RWPE2 (cell line): ENCODE measurements at regions not wholly inside any gene's neighbourhood (a gene's known extent, or its start where the extent isn't known, plus 50 kb on each side); places are given as distances from the start of the nearest gene placed in this dataset.

ENCODE experiments used
- ATAC-seq: fragments of 200-7000 bp; cut with Tn5 transposase; 3 replicates; pipeline ENCODE4 v1.9.1; 2021; ENCODE audit warnings: low read depth
- DNase-seq: peaks from one replicate; pipeline ENCODE4 v3.0.0-alpha.2; 2020; ENCODE audit warnings: low spot score
- H3K27ac ChIP-seq: fragments of 450-650 bp; 2 replicates; pipeline ENCODE4 v1.5.1; 2017; ENCODE audit warnings: mild to moderate bottlenecking; ENCODE audit not compliant: poor library complexity, severe bottlenecking
- H3K27me3 ChIP-seq: fragments of 250-450 bp; sonication (Bioruptor Pico); 2 replicates; pipeline ENCODE4 v1.5.1; 2021; ENCODE audit warnings: mild to moderate bottlenecking, moderate library complexity; ENCODE audit not compliant: insufficient read depth, poor library complexity, severe bottlenecking
- H3K36me3 ChIP-seq: fragments of 250-450 bp; sonication (Bioruptor Pico); 2 replicates; pipeline ENCODE4 v1.5.1; 2020; ENCODE audit warnings: low read depth, mild to moderate bottlenecking, moderate library complexity
- H3K4me1 ChIP-seq: fragments of 250-450 bp; sonication (Bioruptor Pico); 2 replicates; pipeline ENCODE4 v1.5.1; 2021; ENCODE audit warnings: mild to moderate bottlenecking, moderate library complexity; ENCODE audit not compliant: insufficient read depth, poor library complexity, severe bottlenecking
- H3K4me3 ChIP-seq: fragments of 250-450 bp; sonication (Bioruptor Pico); 2 replicates; pipeline ENCODE4 v1.5.1; 2021; ENCODE audit warnings: mild to moderate bottlenecking, moderate library complexity; ENCODE audit not compliant: severe bottlenecking
- H3K9me3 ChIP-seq: fragments of 250-450 bp; sonication (Bioruptor Pico); 2 replicates; pipeline ENCODE4 v1.5.1; 2021; ENCODE audit warnings: mild to moderate bottlenecking, moderate library complexity; ENCODE audit not compliant: severe bottlenecking
- CTCF ChIP-seq: fragments of 450-650 bp; IDR thresholded peaks from one replicate; pipeline ENCODE4 v1.5.1; 2017; ENCODE audit warnings: mild to moderate bottlenecking, moderate library complexity; ENCODE audit not compliant: poor library complexity, severe bottlenecking

- Histone ChIP-seq H3K9me3 (no peaks in the 10 kb centered on the region), H3K4me1 (no peaks in the 10 kb centered on the region), H3K36me3 (no peaks in the 10 kb centered on the region), H3K27ac (no peak overlapping the region), H3K4me3 (no peak overlapping the region), H3K27me3 (no peaks in the 10 kb centered on the region)
- TF ChIP-seq CTCF = no peak
- ATAC-seq (no peak), DNase-seq (no peak)
Observed at GRCh38 chr3:177995381-177996085, 540.7 kb upstream of the KCNMB2 start.

- ATAC-seq (no peak), DNase-seq (no peak)
- H3K4me3 ChIP-seq = no peak overlapping the region
- no peaks in the 10 kb centered on the region for H3K36me3 ChIP-seq
- H3K27me3 ChIP-seq = no peaks in the 10 kb centered on the region
- no peaks in the 10 kb centered on the region for H3K4me1 ChIP-seq
- no peak overlapping the region for H3K27ac ChIP-seq
- no peak for TF ChIP-seq CTCF
- H3K9me3 ChIP-seq = no peaks in the 10 kb centered on the region
Observed at GRCh38 chr3:178001670-178002101, 534.5 kb upstream of the KCNMB2 start.

- no peak overlapping the region for H3K4me3 ChIP-seq
- ATAC-seq (no peak), DNase-seq (no peak)
- no peaks in the 10 kb centered on the region for H3K27me3 ChIP-seq
- TF ChIP-seq CTCF = no peak
- H3K4me1 ChIP-seq = no peaks in the 10 kb centered on the region
- H3K36me3 ChIP-seq = no peaks in the 10 kb centered on the region
- H3K9me3 ChIP-seq = no peaks in the 10 kb centered on the region
- no peak overlapping the region for H3K27ac ChIP-seq
Observed at GRCh38 chr3:178002113-178002512, 534.1 kb upstream of the KCNMB2 start.

- TF ChIP-seq CTCF = no peak
- H3K4me3 ChIP-seq = no peak overlapping the region
- no peaks in the 10 kb centered on the region for H3K36me3 ChIP-seq
- ATAC-seq (no peak), DNase-seq (no peak)
- no peaks in the 10 kb centered on the region for H3K4me1 ChIP-seq
- H3K27ac ChIP-seq = no peak overlapping the region
- no peaks in the 10 kb centered on the region for H3K27me3 ChIP-seq
- no peaks in the 10 kb centered on the region for H3K9me3 ChIP-seq
Observed at GRCh38 chr3:178003756-178004155, 532.5 kb upstream of the KCNMB2 start.

- Histone ChIP-seq H3K36me3 (no peaks in the 10 kb centered on the region), H3K9me3 (no peaks in the 10 kb centered on the region), H3K4me1 (no peaks in the 10 kb centered on the region), H3K27ac (no peak overlapping the region), H3K27me3 (no peaks in the 10 kb centered on the region), H3K4me3 (no peak overlapping the region)
- no peak for DNase-seq
- TF ChIP-seq CTCF = no peak
- ATAC-seq = no peak
Observed at GRCh38 chr3:178005961-178006360, 530.3 kb upstream of the KCNMB2 start.
